GM21423 (cell line): ENCODE measurements at regions not wholly inside any gene's neighbourhood (a gene's known extent, or its start where the extent isn't known, plus 50 kb on each side); places are given as distances from the start of the nearest gene placed in this dataset.

Experiments used
- ATAC-seq: cut with Tn5 transposase; IDR thresholded peaks from one replicate; pipeline ENCODE4 v1.9.1; 2021; ENCODE audit warnings: mild to moderate bottlenecking, moderate library complexity; ENCODE audit not compliant: unreplicated experiment

- ATAC-seq = no peak
Measured at GRCh38 chr1:94734963-94735901, 84.9 kb upstream of the SLC44A3 start.

DNA sequence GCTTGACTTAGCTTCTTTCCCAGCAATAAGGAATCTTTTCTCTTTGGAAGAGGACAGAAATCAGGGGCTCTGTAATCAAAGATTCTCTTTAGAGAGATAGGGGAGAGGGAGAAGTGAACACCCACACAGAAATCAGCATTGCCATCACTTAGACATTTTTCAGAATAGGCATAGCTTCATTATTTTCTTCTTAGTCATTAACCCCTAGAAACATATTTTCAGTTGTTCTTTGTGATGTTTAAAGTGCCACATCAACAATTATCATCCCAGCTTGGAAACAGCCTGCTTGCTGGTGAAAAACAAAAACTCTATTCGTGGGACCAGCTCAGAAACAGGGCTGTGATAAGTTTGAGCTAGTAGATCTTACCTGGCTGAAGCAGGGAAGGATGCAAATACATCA is 88.3 kb upstream of the SLC44A3 start:
- ATAC-seq = no peak

DNA sequence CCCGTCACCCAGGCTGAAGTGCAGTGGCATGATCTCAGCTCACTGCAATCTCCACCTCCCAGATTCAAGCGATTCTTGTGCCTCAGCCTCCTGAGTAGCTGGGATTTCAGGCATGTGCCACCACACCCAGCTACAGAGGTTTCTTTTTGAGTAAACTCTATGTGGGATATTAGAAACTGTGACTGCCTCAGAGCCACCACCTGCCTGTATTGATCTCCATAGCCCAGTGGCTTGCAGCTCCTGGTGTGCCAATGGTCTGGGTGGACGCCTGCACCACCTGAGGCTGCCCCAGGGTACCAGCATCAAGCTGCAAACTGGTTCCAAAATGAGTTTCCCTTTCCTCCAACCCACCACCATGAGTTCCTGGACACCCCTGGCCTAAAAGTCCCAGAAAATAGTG is 89.7 kb upstream of the SLC44A3 start:
- no peak for ATAC-seq

DNA sequence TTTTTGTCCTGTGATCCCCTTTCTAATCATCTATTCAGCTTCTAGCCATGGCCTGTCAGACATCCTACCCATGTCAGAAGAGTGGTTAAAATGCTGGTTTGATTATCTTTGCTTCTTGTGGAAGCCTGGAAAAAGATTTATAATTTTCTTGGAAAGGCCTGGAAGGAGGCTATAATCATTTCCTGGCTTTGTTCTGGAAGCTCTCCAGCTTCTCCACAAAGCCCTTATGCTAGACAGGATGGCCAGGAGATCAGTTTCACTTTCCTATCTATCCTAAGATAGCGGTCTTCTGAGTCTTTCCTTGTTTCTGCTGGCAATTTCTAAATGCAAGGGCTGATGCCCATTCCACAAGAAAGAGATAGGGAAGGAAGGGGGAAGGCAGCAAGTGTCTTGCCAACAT is 90.9 kb upstream of the SLC44A3 start:
- no peak for ATAC-seq

DNA sequence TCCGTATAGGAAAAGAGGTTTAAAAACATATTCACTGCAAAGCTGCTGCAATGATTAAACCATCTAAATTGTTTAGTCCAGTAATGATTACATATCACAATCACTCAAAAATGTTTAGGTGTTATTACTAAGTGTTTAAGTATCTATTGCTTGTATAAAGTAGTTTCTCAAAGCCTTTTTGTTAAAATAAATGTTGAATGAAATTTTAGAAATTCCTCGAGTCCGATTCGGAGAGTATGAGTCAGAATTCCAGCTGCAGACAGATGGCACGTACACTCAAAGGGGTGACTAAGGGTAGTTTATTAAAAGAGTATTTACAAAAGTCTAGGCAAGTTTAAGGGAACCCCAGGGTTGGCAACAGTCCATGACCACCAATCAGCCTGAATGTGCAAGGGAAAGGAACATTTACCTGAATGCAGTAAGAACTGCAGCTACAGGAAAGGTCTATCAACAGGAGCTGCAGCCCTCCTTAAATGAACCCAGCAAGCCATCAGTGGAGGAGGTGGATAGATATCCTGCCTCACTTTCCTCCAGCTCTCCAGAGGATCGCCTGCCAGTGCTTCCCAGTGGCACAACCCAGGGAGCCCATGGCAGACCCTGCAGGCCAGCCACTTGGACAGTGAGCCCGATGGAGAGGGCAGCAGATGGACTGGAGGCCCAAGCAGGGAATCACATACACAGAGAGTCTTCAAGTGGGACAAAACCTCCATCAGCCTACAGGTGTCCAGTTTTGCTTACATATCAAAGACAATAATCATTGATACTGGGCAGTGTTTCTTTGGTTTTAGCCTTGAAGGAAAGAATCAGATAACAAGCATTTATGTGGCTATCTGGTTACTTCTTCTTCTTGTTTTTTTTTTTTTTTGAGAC is 92.1 kb upstream of the SLC44A3 start:
- no peak for ATAC-seq

DNA sequence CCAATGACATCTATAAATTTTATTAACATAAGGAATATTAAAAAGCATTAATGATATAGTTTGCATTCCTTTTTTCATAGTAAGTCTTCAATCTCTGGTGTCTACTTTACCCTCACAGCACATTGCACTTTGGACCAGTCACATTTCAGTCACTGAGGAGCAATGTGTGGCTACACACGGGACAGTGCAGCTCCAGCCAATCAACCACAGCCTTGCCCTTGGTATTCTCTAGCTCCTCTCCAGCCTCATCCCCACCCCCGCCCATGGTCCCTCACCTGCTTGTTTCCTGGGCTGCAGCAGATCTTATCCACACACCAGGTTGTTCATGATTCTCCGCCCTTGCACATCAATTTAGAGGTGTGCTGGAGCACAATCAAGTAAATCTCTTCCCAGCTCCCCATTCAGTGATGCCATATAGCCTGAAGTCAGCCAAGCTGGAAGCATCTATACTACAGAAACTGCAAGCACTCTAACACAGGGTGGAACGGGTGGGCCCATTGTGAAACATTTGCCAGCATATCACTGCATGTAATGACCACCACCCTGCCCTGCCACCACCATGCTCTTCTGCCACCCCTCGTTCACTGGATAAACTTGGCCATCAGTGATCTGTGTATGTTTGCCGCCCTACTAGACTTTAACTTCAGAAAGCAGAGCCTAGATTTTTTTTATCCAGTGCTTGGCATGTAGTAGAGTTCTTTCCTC is 93.0 kb upstream of the SLC44A3 start:
- ATAC-seq = no peak

- no peak for ATAC-seq
Measured at GRCh38 chr1:94725566-94725965, 94.6 kb upstream of the SLC44A3 start.

DNA sequence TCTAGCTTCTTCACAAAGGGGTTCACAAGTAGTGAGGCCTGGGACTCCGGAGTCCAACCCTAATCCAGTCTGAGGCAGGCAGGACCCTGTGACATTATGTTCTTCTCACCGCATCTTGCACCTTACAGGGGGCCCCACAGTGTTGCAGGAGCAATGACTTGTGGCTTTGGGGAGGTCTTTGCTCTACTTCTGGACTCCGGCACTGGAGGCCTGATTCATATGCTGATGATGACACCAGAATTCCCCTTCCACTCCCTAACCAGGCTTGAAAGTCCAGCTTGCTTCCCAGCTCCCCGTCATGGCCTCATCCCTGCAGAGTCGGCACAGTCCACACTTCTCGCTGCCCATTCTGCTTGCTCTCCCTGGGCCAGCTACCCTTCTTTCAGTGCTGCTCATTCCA is 96.3 kb upstream of the SLC44A3 start:
- ATAC-seq = no peak

DNA sequence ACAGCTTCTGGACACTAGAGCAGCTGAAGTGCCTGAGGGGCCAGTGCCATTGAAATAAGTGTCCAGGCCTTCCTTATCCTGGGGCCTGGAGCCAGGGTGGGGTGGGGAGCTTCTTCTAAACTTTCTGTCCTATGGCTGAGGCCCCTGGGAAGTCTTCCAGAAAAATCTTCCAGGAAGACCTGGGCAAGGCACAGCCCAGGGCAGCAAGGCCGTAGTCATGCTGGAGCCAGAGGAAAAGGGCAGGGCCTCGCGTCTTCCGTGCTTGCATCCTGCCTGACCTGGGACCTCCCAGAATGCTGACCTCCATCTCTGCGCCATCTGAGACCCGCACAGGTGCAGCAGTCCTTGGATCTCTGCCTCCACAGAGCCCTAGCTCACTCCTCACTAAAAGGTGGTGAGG is 96.7 kb upstream of the SLC44A3 start:
- no peak for ATAC-seq

DNA sequence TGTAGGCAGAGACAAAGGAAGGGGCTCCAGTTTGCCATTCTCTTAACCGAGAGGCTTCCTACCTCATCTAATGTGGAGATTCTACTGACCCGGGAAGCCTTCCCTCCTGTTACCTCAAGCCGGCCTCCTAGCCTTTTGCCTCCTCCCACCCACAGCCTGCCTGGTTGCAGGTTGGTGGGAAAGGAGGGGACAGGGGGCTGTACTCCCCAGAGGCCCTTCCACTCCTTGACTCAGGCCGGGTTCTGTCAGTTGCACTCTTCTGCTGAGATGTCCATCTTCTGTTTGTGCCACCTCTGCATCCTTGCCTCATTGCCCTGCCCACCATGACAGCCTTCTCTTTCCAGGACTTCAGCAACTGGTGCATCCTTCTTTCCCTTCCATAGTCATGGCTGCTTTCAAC is 98.0 kb upstream of the SLC44A3 start:
- no peak for ATAC-seq

DNA sequence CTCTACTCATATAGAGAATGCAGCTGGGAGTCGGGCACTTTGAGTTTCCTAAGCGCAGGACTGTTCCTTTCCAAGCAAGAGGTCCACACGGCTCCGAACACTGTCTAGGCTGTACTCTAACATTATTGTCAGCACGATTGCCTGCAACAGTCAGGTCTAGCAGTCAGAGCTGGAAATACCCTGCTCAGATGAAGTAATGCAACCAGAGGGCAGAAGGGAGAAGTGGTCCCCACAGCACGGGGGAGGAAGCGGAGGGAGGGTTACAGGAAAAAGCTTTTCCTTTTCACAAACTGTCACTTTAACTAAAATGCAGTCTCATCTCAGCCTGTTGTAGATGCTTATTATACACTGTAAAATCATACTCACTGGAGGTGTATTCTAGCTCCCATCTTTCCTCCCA is 98.9 kb upstream of the SLC44A3 start:
- ATAC-seq = peak; percentile 55

DNA sequence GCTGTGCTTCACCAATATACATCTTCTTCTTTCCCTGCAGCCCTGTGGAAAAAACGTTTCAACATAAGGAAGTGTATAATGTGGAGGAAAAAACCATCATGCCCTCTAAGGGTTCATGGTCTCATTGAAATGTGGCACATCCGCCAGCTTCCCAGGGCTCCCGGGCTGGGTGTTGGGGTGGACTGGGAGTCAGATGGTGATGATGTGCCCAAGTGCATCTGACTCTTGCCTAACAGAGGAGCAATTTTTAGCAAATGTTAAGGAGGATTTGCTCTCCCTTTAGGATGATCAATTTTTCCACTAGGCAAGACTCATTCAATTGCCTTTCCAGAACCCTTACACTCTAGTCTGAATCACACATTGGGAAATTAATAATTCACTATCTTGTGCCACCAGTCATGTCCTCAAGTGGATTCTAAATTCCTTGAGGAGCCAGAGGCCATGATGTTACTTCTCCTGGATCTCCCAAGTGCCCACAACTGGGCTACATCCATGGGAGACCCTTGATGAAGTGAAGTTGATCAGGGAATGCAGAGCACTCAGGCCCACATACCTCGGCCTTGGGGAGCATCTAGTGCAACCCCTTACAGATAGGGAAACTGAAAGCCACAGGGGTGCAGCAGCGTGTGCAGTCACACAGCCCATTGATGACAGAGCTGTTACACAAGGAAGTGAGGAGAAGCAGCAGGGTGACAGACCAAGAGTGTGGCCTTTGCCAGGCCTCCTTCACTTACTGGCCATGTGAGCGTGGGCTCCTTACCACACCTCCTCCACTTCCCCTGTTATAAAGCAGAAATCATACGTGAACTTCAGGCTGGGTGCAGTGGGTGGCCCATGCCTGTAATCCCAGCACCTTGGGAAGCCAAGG is 100.0 kb upstream of the SLC44A3 start:
- ATAC-seq = peak; percentile 99

DNA sequence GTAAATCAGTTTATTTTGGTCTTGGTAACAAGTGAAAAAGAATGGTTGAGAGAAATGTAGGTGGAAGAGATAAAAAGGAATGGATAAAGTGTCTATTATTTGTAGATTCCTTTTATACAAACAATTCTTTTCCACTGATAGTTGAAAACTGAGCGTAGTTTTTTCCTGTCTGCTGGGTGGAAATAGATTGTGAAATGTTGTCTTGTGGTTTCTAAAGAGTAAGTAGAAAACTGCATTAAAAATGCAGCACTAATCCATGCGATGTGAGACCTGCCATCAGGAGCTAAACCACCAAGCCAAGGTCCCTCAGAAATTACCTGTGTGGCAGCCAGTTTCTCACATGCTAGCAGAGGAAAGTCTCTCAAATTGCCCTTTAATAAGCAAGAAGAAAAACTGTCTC is 103.2 kb upstream of the SLC44A3 start:
- ATAC-seq = no peak

DNA sequence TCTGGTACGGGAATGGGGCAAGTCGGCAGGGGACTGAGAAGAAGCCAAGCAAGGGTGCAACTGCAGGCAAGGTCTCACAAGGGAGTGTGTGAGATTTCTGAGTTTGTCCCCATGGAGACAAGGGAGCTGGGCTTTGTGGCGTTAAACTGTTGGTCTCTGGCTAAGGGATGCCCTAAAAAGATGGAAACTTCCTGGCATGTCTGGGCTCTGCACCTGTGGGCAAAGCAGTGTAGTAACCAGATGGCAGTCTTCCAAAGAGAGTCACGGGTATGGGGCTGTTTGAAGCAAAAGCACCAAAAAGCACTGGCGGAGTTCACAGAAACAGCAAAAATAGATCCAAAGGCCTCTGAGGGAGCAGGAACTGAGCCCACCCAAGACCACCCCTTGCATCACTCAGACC is 104.8 kb upstream of the SLC44A3 start:
- no peak for ATAC-seq

DNA sequence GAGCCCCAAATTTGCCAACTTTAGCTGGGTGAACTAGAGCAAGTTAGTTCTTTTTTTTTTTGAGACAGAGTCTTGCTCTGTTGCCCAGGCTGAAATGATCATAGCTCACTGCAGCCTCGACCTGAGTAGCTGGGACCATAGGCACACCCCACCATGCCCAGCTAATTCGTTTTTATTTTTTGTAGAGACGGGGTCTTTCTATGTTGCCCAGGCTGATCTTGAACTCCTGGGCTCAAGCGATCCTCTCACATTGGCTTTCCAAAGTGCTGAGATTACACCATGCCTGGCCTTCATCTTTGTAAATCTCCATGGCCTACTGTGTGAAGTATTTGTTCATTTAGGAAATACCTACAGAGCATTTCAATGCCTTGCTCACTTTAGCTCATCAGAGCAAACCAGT is 105.6 kb upstream of the SLC44A3 start:
- ATAC-seq = no peak

DNA sequence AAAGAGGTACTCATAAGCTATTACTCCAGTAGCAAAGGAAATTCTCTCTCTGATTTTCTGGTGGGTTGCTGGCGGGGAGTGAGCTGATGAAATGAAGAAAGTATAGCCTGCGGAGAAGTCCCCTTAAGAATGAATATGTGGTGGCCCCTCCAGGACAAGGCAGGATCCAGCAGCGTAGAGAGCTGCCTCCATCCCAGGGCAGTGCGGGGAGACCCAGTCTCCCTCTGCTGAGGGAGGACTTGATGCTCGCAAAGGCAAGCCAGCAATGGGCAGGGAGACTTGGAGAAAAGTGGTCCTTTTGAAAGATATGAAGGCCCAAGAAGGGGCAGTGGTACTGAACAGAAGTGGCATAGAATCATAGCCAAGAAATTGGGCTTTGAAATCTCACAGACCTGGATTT is 106.0 kb upstream of the SLC44A3 start:
- no peak for ATAC-seq

DNA sequence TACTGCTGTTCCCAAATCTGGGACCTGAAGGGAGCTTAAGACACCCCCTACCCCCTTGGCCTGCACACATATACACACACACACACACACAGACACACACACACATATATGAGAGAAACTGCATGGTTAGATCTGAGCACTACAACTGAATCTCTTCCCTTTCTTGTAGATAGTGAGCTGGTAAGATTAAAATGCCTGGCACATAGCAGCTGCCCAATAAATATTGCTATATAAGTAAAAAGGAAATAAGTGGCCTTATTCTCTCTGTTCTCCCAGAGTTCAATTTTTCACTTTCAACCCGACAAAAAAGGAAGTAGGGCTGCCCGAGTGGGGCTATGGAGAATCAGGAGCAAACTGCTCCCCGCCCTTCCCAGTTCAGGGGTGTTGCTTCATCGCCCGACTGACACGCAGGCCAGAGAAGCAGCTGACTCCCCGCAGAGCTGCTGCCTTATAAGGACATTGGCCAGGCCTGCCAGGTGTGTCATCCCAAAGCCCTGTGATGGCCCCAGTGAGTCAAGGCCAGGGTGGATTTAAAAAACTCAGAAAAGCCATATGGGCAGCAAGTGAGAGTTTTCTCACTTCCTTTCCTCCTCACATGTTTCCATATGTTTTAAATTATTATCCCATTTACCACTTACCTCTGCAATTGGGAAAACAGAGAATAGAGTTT is 106.5 kb upstream of the SLC44A3 start:
- peak; percentile 95 for ATAC-seq

DNA sequence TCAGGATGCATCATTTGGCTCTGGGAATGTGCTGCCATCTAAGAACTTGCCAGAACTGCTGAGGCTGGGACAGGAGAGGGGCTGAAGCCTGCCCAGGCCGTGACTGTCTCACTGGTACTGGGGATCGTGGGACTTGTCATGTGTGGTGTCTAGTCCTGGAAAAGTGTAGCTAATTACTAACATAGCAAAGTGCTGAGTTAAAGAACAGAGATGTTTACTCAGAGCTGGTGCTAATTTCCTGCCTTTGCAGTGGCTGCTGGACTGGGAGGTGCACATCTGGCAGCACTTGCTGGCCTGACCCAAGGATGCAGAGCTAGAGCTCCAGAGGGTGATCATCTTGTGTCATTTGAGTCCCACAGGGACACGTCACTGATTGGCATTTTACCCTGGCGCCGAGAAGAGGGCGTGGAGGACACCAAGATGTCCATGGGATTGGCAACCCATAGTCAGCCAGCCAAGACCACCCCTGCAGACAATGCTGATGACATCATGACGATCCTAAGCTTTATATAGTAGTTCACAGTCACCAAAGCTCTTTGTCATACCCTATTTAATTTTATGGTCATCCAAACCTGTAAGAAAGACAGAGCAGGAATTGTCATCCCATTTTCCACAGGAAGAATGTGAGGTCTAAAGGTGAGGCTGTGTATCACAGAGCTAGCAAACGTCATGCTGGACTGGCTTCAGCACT is 110.1 kb upstream of the SLC44A3 start:
- ATAC-seq = no peak

DNA sequence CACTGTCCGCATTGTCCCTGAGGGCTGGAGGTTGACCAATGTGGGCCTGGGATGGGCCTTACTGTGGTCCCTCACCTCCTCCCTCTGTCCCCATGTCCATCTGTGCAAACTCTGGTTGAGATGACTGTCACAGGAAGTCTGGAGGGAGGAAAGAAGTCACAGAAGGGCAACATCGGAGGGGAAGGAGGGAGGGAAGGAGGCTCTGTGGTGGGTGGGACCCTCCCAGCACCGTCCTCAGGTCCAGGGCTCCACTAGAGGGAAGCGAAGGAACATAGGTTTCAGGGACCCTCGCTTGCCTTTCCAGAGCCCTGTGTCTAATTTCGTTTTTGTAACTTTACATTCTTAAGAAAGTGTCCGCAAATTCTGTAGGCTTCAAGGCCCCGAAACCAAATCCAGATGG is 111.3 kb upstream of the SLC44A3 start:
- ATAC-seq = no peak
